Ectodermal cell (in vitro differentiated cells): ENCODE measurements at regions not wholly inside any gene's neighbourhood (a gene's known extent, or its start where the extent isn't known, plus 50 kb on each side); places are given as distances from the start of the nearest gene placed in this dataset.

Experiments
- H3K27ac ChIP-seq: 2 replicates; pipeline ENCODE4 v1.7.0; 2013; ENCODE audit warnings: mild to moderate bottlenecking, low read depth, low read length; ENCODE audit not compliant: insufficient read depth, poor library complexity, severe bottlenecking
- H3K27me3 ChIP-seq: 2 replicates; pipeline ENCODE4 v1.7.0; 2013; ENCODE audit warnings: mild to moderate bottlenecking, low read length; ENCODE audit not compliant: insufficient read depth, control insufficient read depth, poor library complexity, severe bottlenecking
- H3K36me3 ChIP-seq: one replicate; pipeline ENCODE4 v1.7.0; 2013; ENCODE audit warnings: low read length; ENCODE audit not compliant: control insufficient read depth, insufficient read depth
- H3K4me1 ChIP-seq: one replicate; pipeline ENCODE4 v1.7.0; 2013; ENCODE audit warnings: low read length; ENCODE audit not compliant: control insufficient read depth, insufficient read depth
- H3K4me3 ChIP-seq: 2 replicates; pipeline ENCODE4 v1.7.0; 2013; ENCODE audit warnings: low read depth, low read length, control low read depth; ENCODE audit not compliant: insufficient read depth
- H3K9me3 ChIP-seq: 2 replicates; pipeline ENCODE4 v1.7.0; 2013; ENCODE audit warnings: mild to moderate bottlenecking, low read length, moderate library complexity; ENCODE audit not compliant: control insufficient read depth
- whole genome bisulfite sequencing, 2 experiments: methylation state at CpG; one replicate each; pipeline ENCODE4 v1.1.7; 2013; ENCODE audit warnings: missing lambda C conversion rate in 2 of 2; 5-methylcytosine and 5-hydroxymethylcytosine counted together

- WGBS, 2 experiments: 91 to 95% methylated on average over 4 of the region's 4 CpGs
- no peak overlapping the region for H3K4me3 ChIP-seq
- H3K9me3 ChIP-seq: no peaks in the 10 kb centered on the region
- H3K4me1 ChIP-seq: no peaks in the 10 kb centered on the region
- no peaks in the 10 kb centered on the region for H3K36me3 ChIP-seq
- no peaks in the 10 kb centered on the region for H3K27me3 ChIP-seq
- H3K27ac ChIP-seq: no peak overlapping the region
These were observed 363.7 kb upstream of the SPHKAP start for GRCh38 chr2:228545041-228545747.

DNA sequence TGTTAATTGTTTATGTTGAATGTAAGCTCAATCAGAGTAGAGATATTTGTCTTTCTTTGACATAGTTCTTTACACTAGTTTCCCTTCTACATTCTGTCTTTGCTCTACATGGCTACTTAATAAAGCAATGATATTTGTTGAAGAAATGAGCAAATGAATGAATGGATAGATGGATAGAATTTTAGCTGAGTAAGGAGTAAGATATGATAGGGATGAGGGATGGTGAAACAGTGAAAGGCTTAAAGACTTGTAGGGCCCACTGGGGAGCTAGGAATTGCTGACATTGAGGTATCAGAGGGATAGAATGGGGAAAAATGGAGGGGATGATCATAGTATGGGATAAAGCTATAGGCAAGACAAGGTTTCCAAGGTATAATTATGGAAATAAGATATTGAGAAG, 361.6 kb upstream of the SPHKAP start:
- Histone ChIP-seq H3K4me1 (no peaks in the 10 kb centered on the region), H3K9me3 (no peaks in the 10 kb centered on the region), H3K27ac (no peak overlapping the region), H3K36me3 (no peaks in the 10 kb centered on the region), H3K4me3 (no peak overlapping the region), H3K27me3 (no peaks in the 10 kb centered on the region)

GRCh38 chr2:228542277-228542676, 360.8 kb upstream of the SPHKAP start:
- Histone ChIP-seq H3K27ac (no peak overlapping the region), H3K4me1 (no peaks in the 10 kb centered on the region), H3K9me3 (peaks cover 3% of the 10 kb centered on the region), H3K36me3 (no peaks in the 10 kb centered on the region), H3K27me3 (no peaks in the 10 kb centered on the region), H3K4me3 (no peak overlapping the region)
- WGBS, 2 experiments: 89 to 94% methylated on average over 4 of the region's 4 CpGs

DNA sequence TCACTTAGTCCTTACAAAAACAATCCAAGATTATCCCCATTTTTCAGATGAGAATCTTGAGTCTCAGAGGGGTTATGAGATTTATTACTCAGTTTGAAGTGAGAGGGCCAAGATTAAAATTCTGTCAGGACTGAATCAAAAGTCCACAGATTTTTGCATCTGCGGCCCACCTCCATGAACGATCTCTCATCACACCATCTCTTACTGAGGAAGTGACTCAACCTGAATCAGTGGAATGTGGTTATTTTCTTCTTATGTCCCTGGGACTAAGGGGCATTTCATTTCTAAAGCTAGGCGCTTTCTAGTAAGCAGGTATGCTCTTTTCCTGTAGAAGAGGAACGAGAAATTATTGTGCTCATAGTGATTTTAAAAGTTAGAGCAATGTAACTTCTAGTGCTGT, 360.3 kb upstream of the SPHKAP start:
- H3K4me1 ChIP-seq: no peaks in the 10 kb centered on the region
- no peak overlapping the region for H3K4me3 ChIP-seq
- 97 to 98% methylated on average over 4 of the region's 4 CpGs for WGBS, 2 experiments
- peaks cover 3% of the 10 kb centered on the region for H3K9me3 ChIP-seq
- no peaks in the 10 kb centered on the region for H3K27me3 ChIP-seq
- H3K27ac ChIP-seq: no peak overlapping the region
- H3K36me3 ChIP-seq: no peaks in the 10 kb centered on the region

DNA sequence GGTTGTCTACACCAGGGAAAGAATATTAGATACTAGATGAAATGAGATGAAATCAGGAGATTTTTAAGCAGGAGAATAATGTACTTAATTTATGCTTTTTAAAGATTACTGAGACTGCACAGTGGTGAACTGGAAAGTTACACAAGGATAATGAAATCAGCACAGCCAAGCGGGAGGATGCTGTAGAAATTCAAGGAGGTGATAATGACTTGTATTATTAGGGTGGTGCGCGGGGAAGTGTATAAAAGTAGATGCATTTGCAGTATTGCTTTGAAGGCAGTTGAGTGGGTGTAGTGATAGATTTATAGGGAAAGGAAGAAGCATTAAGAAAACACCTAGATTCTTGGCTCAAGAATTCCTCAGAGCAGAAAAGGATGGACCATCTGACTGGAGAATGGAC, 359.5 kb upstream of the SPHKAP start:
- WGBS, 2 experiments: 96 to 97% methylated on average over 3 of the region's 3 CpGs
- H3K9me3 ChIP-seq: peaks cover 3% of the 10 kb centered on the region
- no peaks in the 10 kb centered on the region for H3K4me1 ChIP-seq
- H3K4me3 ChIP-seq: no peak overlapping the region
- no peaks in the 10 kb centered on the region for H3K27me3 ChIP-seq
- no peak overlapping the region for H3K27ac ChIP-seq
- no peaks in the 10 kb centered on the region for H3K36me3 ChIP-seq

GRCh38 chr2:228535396-228535795, 353.9 kb upstream of the SPHKAP start:
- no peak overlapping the region for H3K27ac ChIP-seq
- H3K9me3 ChIP-seq: peaks cover 7% of the 10 kb centered on the region
- H3K4me3 ChIP-seq: no peak overlapping the region
- H3K27me3 ChIP-seq: no peaks in the 10 kb centered on the region
- no peaks in the 10 kb centered on the region for H3K4me1 ChIP-seq
- no peaks in the 10 kb centered on the region for H3K36me3 ChIP-seq

GRCh38 chr2:228533156-228533555, 351.7 kb upstream of the SPHKAP start:
- Histone ChIP-seq H3K27me3 (no peaks in the 10 kb centered on the region), H3K36me3 (no peaks in the 10 kb centered on the region), H3K27ac (no peak overlapping the region), H3K4me1 (no peaks in the 10 kb centered on the region), H3K4me3 (no peak overlapping the region), H3K9me3 (peaks cover 7% of the 10 kb centered on the region)
- 90 to 100% methylated on average over 1 of the region's 1 CpG for WGBS, 2 experiments

GRCh38 chr2:228532233-228532632, 350.7 kb upstream of the SPHKAP start:
- H3K9me3 ChIP-seq: peaks cover 4% of the 10 kb centered on the region
- no peaks in the 10 kb centered on the region for H3K4me1 ChIP-seq
- WGBS, 2 experiments: 100% methylated on average over 1 of the region's 1 CpG

GRCh38 chr2:228527197-228527881, 345.9 kb upstream of the SPHKAP start:
- Histone ChIP-seq H3K36me3 (no peaks in the 10 kb centered on the region), H3K27me3 (no peaks in the 10 kb centered on the region), H3K27ac (no peak overlapping the region), H3K4me1 (no peaks in the 10 kb centered on the region), H3K4me3 (no peak overlapping the region), H3K9me3 (peaks cover 4% of the 10 kb centered on the region)
- WGBS, 2 experiments: 88 to 91% methylated on average over 1 of the region's 3 CpGs

More at GRCh38 chr2:228532233-228532632, 350.7 kb upstream of the SPHKAP start:
- no peak overlapping the region for H3K4me3 ChIP-seq
- H3K27me3 ChIP-seq: no peaks in the 10 kb centered on the region
- no peaks in the 10 kb centered on the region for H3K36me3 ChIP-seq
- H3K27ac ChIP-seq: no peak overlapping the region

DNA sequence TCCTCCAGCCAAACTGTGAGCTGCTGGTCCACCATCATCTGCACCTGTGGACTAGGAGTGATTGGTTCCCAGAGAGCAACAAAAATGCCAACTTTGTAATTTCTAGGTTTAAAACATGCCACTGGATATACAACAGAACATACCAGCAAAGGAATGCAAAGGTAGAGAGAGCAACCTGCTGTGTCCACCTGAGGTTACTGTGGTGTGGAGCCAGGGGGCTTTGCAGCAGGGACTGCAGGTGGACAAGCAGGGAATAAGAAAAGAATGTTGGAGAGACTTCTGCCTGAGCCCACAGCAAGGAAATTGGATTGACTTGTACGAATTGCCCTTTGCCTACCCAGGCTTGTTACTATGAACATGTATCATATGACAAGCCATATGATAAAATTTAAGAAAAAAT, 345.2 kb upstream of the SPHKAP start:
- Histone ChIP-seq H3K27me3 (no peaks in the 10 kb centered on the region), H3K4me3 (no peak overlapping the region), H3K36me3 (no peaks in the 10 kb centered on the region), H3K4me1 (no peaks in the 10 kb centered on the region), H3K27ac (no peak overlapping the region), H3K9me3 (peaks cover 2% of the 10 kb centered on the region)
- 100% methylated on average over 1 of the region's 1 CpG for WGBS, 2 experiments
